ENCODE measurements at regions not wholly inside any gene's neighbourhood (a gene's known extent, or its start where the extent isn't known, plus 50 kb on each side); places are given as distances from the start of the nearest gene placed in this dataset.
"Not testable (repeated sequence)": the region's sequence is repeated elsewhere in the genome, so short reads cannot be mapped to it uniquely, and the experiment has no call there.

GRCh38 chr1:104953555-104953954 is 1203.9 kb downstream of the AMY1C start:
- no peak for DNase-seq (ENCODE audit: low spot score)

GRCh38 chr1:104973516-104973915 is 1223.8 kb downstream of the AMY1C start:
- DNase-seq (ENCODE audit: low spot score) = no peak

- no peak for DNase-seq (ENCODE audit: low spot score)
Observed at GRCh38 chr1:104979651-104980050, 1230.0 kb downstream of the AMY1C start.

- no peak for DNase-seq (ENCODE audit: low spot score)
Observed at GRCh38 chr1:104987210-104987609, 1237.5 kb downstream of the AMY1C start.

GRCh38 chr1:104989012-104989411 is 1239.3 kb downstream of the AMY1C start:
- no peak for DNase-seq (ENCODE audit: low spot score)

- DNase-seq (ENCODE audit: low spot score) = no peak
Observed at GRCh38 chr1:104991702-104992101, 1242.0 kb downstream of the AMY1C start.

- no peak for DNase-seq (ENCODE audit: low spot score)
Observed at GRCh38 chr1:105000793-105001192, 1251.1 kb downstream of the AMY1C start.

GRCh38 chr1:105004515-105004914 is 1254.8 kb downstream of the AMY1C start:
- DNase-seq (ENCODE audit: low spot score) = no peak

- DNase-seq (ENCODE audit: low spot score) = no peak
Observed at GRCh38 chr1:105005594-105006195, 1256.0 kb downstream of the AMY1C start.

GRCh38 chr1:105017587-105017986 is 1267.9 kb downstream of the AMY1C start:
- DNase-seq (ENCODE audit: low spot score) = no peak

- DNase-seq (ENCODE audit: low spot score) = no peak
Observed at GRCh38 chr1:105023719-105024118, 1274.0 kb downstream of the AMY1C start.

GRCh38 chr1:105027838-105028471 is 1278.3 kb downstream of the AMY1C start:
- no peak for DNase-seq (ENCODE audit: low spot score)

GRCh38 chr1:105072446-105072845 is 1322.7 kb downstream of the AMY1C start:
- DNase-seq (ENCODE audit: low spot score) = no peak

- no peak for DNase-seq (ENCODE audit: low spot score)
Observed at GRCh38 chr1:105072850-105073249, 1323.2 kb downstream of the AMY1C start.

GRCh38 chr1:105073660-105074059 is 1324.0 kb downstream of the AMY1C start:
- DNase-seq (ENCODE audit: low spot score) = no peak

GRCh38 chr1:105083611-105084010 is 1333.9 kb downstream of the AMY1C start:
- DNase-seq (ENCODE audit: low spot score) = no peak

- DNase-seq (ENCODE audit: low spot score) = no peak
Observed at GRCh38 chr1:105087506-105087905, 1337.8 kb downstream of the AMY1C start.

GRCh38 chr1:105088166-105088565 is 1338.5 kb downstream of the AMY1C start:
- DNase-seq (ENCODE audit: low spot score) = no peak

- DNase-seq (ENCODE audit: low spot score) = not testable (repeated sequence)
Observed at GRCh38 chr1:105093893-105094292, 1344.2 kb downstream of the AMY1C start.

GRCh38 chr1:105100102-105100501 is 1350.4 kb downstream of the AMY1C start:
- no peak for DNase-seq (ENCODE audit: low spot score)

GRCh38 chr1:105101261-105101660 is 1351.6 kb downstream of the AMY1C start:
- DNase-seq (ENCODE audit: low spot score) = no peak

- DNase-seq (ENCODE audit: low spot score) = no peak
Observed at GRCh38 chr1:105102371-105102770, 1352.7 kb downstream of the AMY1C start.

- DNase-seq (ENCODE audit: low spot score) = no peak
Observed at GRCh38 chr1:105122041-105122440, 1372.3 kb downstream of the AMY1C start.
